Activated CD8-positive, alpha-beta T cell treated with anti-CD3 and anti-CD28 coated beads, Interleukin-2, amount 10 ng/mL, durations not matched to agents 7 days and 5 days (primary cell): ENCODE measurements at regions not wholly inside any gene's neighbourhood (a gene's known extent, or its start where the extent isn't known, plus 50 kb on each side); places are given as distances from the start of the nearest gene placed in this dataset.

Source experiments
- ATAC-seq: fragments of 150-1000 bp; cut with Tn5 transposase; one replicate; pipeline ENCODE4 v1.10.0; 2021; ENCODE audit warnings: moderate library complexity
- CTCF ChIA-PET: fragments of 350-600 bp; sonication (Branson Sonifier 250); formaldehyde crosslinking; loops from one replicate; lab custom pipeline; 2021; ENCODE audit warnings: antibody characterized with exemption; lab: Charles Lee
- POLR2A ChIA-PET: fragments of 350-600 bp; sonication (Branson Sonifier 250); formaldehyde crosslinking; loops from one replicate; lab custom pipeline; 2021; ENCODE audit warnings: antibody characterized with exemption; lab: Charles Lee
- DNase-seq: peaks from one replicate; pipeline ENCODE4 v3.0.0-alpha.2; 2020
- H3K27ac Mint-ChIP-seq: one replicate; pipeline ENCODE4 v1.8.0; 2021; ENCODE audit warnings: mild to moderate bottlenecking, mixed read lengths
- H3K27me3 Mint-ChIP-seq: one replicate; pipeline ENCODE4 v1.8.0; 2021; ENCODE audit warnings: low read depth, mixed read lengths
- H3K36me3 Mint-ChIP-seq: one replicate; pipeline ENCODE4 v1.8.0; 2021; ENCODE audit warnings: low read depth, mixed read lengths
- H3K4me1 Mint-ChIP-seq: one replicate; pipeline ENCODE4 v1.8.0; 2021; ENCODE audit warnings: low read depth, mixed read lengths
- H3K4me3 Mint-ChIP-seq: one replicate; pipeline ENCODE4 v1.8.0; 2021; ENCODE audit warnings: mild to moderate bottlenecking, mixed read lengths
- H3K9me3 Mint-ChIP-seq: one replicate; pipeline ENCODE4 v1.8.0; 2022; ENCODE audit warnings: mixed read lengths; ENCODE audit not compliant: insufficient read depth

DNA sequence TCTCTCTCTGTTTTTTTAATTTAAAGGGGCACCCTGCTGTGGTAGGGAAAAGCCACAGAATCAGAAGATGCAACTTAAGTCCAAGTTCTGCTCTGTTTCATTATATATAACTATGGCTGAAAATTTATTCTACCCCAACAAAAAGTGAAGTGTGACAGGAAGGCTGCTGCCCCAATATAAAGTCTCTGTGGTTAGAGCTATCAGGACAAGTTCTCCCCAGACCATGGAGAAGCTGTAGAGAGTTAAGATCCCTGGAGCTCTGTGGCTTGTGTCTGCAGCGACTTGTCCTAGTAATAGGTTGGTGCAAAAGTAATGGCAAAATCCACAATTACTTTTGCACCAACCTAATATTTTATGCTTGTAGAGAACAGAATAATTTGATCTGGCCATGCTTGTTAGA is 250.9 kb downstream of the PSAT1 start:
- no peak for ATAC-seq
- H3K4me1 Mint-ChIP-seq, result no peaks in the 10 kb centered on the region
- H3K9me3 Mint-ChIP-seq, result no peaks in the 10 kb centered on the region
- H3K36me3 Mint-ChIP-seq, result no peaks in the 10 kb centered on the region
- ChIA-PET CTCF (no interaction called here), POLR2A (no interaction called here)
- no peaks in the 10 kb centered on the region for H3K27me3 Mint-ChIP-seq
- H3K4me3 Mint-ChIP-seq, result no peak overlapping the region
- no peak overlapping the region for H3K27ac Mint-ChIP-seq
- DNase-seq, result no peak

GRCh38 chr9:78548670-78549069 is 251.7 kb downstream of the PSAT1 start:
- DNase-seq (no peak), ATAC-seq (no peak)
- Mint-ChIP-seq H3K9me3 (no peaks in the 10 kb centered on the region), H3K27me3 (no peaks in the 10 kb centered on the region), H3K36me3 (no peaks in the 10 kb centered on the region), H3K4me3 (no peak overlapping the region), H3K4me1 (no peaks in the 10 kb centered on the region), H3K27ac (no peak overlapping the region)
- POLR2A ChIA-PET, result no interaction called here
- CTCF ChIA-PET, result no interaction called here

DNA sequence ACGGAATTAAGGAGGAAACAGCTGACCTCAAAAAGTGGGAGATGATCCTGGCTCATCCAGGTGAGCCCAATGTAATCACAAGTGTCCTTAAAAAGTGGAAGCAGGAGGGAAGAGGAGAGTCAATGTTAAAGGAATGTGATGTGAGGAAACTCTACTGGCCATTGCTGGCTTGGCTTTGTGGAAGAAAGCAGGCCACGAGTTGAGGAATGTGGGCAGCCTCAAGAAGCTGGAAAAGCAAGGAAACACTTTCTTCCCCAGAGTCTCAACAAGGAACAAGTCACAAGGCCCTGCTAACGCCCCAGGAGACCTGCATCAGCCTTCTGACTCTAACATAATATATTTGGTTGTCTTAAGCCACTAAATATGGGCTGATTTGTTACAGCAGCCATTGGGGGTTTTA is 252.8 kb downstream of the PSAT1 start:
- no peak for ATAC-seq
- Mint-ChIP-seq H3K27me3 (no peaks in the 10 kb centered on the region), H3K9me3 (no peaks in the 10 kb centered on the region), H3K27ac (no peak overlapping the region), H3K36me3 (no peaks in the 10 kb centered on the region), H3K4me3 (no peak overlapping the region), H3K4me1 (no peaks in the 10 kb centered on the region)
- no peak for DNase-seq
- ChIA-PET POLR2A (no interaction called here), CTCF (no interaction called here)

- no peaks in the 10 kb centered on the region for H3K4me1 Mint-ChIP-seq
- POLR2A ChIA-PET, result no interaction called here
- no peaks in the 10 kb centered on the region for H3K27me3 Mint-ChIP-seq
- no peaks in the 10 kb centered on the region for H3K9me3 Mint-ChIP-seq
- CTCF ChIA-PET, result no interaction called here
- no peak for ATAC-seq
- no peaks in the 10 kb centered on the region for H3K36me3 Mint-ChIP-seq
- no peak overlapping the region for H3K27ac Mint-ChIP-seq
- no peak overlapping the region for H3K4me3 Mint-ChIP-seq
- DNase-seq, result no peak
Observed at GRCh38 chr9:78552802-78553201, 255.9 kb downstream of the PSAT1 start.

- ChIA-PET CTCF (no interaction called here), POLR2A (no interaction called here)
- Mint-ChIP-seq H3K4me1 (no peaks in the 10 kb centered on the region), H3K36me3 (no peaks in the 10 kb centered on the region), H3K27ac (no peak overlapping the region), H3K9me3 (no peaks in the 10 kb centered on the region), H3K27me3 (no peaks in the 10 kb centered on the region), H3K4me3 (no peak overlapping the region)
- ATAC-seq (no peak), DNase-seq (no peak)
Observed at GRCh38 chr9:78557540-78557939, 260.6 kb downstream of the PSAT1 start.

DNA sequence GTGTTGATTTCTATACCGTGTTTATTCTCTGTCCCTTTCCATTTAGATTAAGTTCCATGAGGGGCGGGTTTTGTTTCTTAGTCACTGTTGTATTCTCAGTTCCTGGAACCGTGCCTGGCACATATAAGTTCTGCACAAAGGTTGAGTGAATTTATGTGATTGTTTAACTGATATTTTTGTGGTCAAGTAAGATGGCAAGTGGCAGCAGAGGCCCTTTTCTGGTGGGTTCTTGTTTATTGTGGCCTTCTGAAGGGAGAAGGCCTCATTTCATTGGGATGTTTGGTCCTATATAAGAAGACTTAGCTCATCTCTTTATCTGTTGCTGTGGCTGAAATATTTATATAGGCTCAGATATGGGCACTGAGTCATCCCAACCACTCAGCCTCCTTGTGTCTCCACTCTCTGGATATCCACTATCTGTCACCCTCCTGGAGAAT is 262.5 kb downstream of the PSAT1 start:
- Mint-ChIP-seq H3K4me3 (no peak overlapping the region), H3K27ac (no peak overlapping the region), H3K36me3 (no peaks in the 10 kb centered on the region), H3K27me3 (no peaks in the 10 kb centered on the region), H3K4me1 (no peaks in the 10 kb centered on the region), H3K9me3 (no peaks in the 10 kb centered on the region)
- ChIA-PET CTCF (no interaction called here), POLR2A (no interaction called here)
- ATAC-seq, result no peak
- no peak for DNase-seq

DNA sequence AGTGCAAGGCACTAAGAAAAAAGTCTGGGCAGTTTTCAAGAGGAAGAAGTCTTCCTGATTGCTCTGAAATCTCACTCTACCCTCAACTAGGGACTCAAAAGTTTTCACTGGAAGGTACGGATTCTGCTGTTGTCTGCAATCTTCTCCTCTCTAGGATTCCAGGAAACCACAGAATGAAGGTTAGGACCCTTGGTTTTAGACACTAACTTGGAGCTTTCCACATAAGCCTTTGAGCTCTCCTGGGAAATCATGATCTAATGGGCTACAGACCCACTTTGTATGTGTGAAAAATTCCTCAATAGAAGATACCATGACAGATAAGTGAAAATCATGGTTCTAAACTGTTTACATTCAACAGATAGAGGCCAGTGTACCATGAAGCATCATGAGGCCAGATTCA is 265.1 kb downstream of the PSAT1 start:
- Mint-ChIP-seq H3K36me3 (no peaks in the 10 kb centered on the region), H3K27ac (no peak overlapping the region), H3K9me3 (no peaks in the 10 kb centered on the region), H3K27me3 (no peaks in the 10 kb centered on the region), H3K4me1 (no peaks in the 10 kb centered on the region), H3K4me3 (no peak overlapping the region)
- no peak for ATAC-seq
- ChIA-PET POLR2A (no interaction called here), CTCF (no interaction called here)
- no peak for DNase-seq

DNA sequence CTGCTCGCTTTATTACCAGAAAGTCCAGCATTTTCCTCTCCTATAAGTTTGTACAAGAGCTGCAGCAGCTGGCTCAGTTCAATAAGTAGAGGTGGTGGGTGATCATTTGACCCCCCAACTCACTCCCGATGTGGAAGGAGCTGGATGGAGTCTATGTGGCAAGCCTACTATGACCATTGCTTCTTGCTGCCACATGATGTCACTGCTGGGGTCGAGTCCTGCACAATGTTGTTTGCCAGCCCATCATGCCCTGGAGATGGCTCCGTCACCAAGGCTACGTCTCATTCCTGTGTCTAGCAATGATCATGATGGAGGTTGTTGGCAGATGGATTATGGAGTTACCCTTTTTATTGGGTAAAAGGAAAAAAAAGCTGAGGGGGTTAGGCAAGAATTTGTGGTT is 266.3 kb downstream of the PSAT1 start:
- Mint-ChIP-seq H3K27ac (no peak overlapping the region), H3K9me3 (no peaks in the 10 kb centered on the region), H3K4me1 (no peaks in the 10 kb centered on the region), H3K36me3 (no peaks in the 10 kb centered on the region), H3K4me3 (no peak overlapping the region), H3K27me3 (no peaks in the 10 kb centered on the region)
- ChIA-PET CTCF (no interaction called here), POLR2A (no interaction called here)
- ATAC-seq (no peak), DNase-seq (no peak)

DNA sequence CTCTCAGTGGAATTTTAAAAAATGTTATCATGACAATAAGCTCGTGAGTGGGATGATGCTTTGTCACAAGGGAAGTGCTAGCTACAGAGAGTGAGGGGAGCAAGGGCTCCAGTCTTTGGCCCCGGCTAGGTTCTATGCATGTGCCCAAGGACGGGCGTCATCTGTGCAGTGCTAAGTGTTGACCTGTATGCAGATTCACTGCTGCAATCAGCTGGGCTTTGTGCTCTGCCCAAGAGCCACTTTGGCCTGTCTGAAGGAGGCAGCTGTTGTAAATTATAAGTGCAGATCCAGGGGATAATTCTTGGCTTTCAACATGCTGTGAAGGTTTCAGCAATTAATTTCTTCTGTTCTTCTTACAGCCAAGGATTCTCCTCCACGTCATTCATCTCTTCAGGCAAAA is 268.6 kb downstream of the PSAT1 start:
- Mint-ChIP-seq H3K4me3 (no peak overlapping the region), H3K36me3 (no peaks in the 10 kb centered on the region), H3K27me3 (no peaks in the 10 kb centered on the region), H3K9me3 (no peaks in the 10 kb centered on the region), H3K27ac (no peak overlapping the region), H3K4me1 (no peaks in the 10 kb centered on the region)
- DNase-seq (no peak), ATAC-seq (no peak)
- POLR2A ChIA-PET, result no interaction called here
- CTCF ChIA-PET, result no interaction called here

- Mint-ChIP-seq H3K36me3 (no peaks in the 10 kb centered on the region), H3K4me3 (no peak overlapping the region), H3K9me3 (no peaks in the 10 kb centered on the region), H3K27me3 (no peaks in the 10 kb centered on the region), H3K4me1 (no peaks in the 10 kb centered on the region), H3K27ac (no peak overlapping the region)
- CTCF ChIA-PET, result no interaction called here
- DNase-seq (no peak), ATAC-seq (no peak)
- POLR2A ChIA-PET, result no interaction called here
Observed at GRCh38 chr9:78566521-78566920, 269.6 kb downstream of the PSAT1 start.

DNA sequence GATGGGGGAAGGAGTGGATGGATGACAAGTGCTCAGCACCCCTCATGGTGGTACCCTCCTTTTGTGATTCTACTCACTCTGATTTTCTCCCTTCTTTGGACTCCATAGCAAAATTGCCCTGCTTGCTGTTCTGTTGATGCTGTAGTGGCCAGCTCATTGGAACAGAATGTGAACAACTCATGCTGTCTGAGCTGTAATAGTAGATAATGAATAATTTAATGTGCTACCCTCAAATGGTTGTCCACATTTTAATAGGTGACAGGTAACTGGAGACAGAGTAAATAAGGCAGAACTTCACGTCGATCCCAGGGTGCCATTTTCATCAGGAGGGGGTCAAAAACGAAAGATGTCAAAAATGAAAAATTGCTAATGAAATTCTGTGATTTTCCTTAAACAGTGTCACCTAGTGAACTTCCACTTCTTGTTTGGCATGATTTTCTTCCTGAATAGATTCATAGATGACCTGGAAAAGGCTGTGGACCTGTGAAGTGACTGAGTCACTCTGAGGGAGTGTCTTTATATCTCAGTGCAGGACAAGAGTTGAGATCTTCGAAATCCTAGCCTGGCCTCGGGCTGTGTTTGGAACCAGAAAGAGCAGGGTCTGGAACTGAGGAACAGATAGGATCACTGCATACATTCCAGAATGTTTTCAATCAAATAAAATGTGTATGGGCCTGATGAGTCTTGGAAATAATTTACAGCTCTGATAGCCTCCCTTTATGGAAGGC is 270.2 kb downstream of the PSAT1 start:
- ChIA-PET CTCF (no interaction called here), POLR2A (no interaction called here)
- no peak for DNase-seq
- H3K4me1 Mint-ChIP-seq, result no peaks in the 10 kb centered on the region
- no peak for ATAC-seq
- no peaks in the 10 kb centered on the region for H3K27me3 Mint-ChIP-seq
- H3K27ac Mint-ChIP-seq, result no peak overlapping the region
- no peak overlapping the region for H3K4me3 Mint-ChIP-seq
- H3K36me3 Mint-ChIP-seq, result no peaks in the 10 kb centered on the region
- no peaks in the 10 kb centered on the region for H3K9me3 Mint-ChIP-seq

GRCh38 chr9:78567693-78568092 is 270.8 kb downstream of the PSAT1 start:
- ATAC-seq (no peak), DNase-seq (no peak)
- ChIA-PET CTCF (no interaction called here), POLR2A (no interaction called here)
- Mint-ChIP-seq H3K27ac (no peak overlapping the region), H3K9me3 (no peaks in the 10 kb centered on the region), H3K4me3 (no peak overlapping the region), H3K4me1 (no peaks in the 10 kb centered on the region), H3K27me3 (no peaks in the 10 kb centered on the region), H3K36me3 (no peaks in the 10 kb centered on the region)

DNA sequence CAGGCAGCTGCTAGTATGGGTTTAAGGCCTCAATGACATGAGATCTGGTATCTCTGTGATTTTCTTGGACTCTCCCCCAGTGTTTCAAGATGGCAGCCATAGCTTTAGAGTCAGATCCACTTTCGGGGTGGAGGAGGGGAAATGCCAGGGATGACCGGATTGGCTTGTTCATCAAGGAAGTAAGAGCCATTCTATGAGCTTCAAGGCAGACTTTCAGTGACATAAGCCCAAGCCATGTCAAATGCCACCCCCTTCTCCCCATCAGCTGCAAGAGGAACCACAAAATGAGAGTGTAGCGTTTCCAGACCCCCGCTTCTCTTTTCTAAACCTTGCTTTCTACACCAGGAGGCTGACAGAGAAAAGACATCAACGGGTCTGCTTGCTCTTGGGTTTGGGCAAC is 271.8 kb downstream of the PSAT1 start:
- H3K9me3 Mint-ChIP-seq, result no peaks in the 10 kb centered on the region
- H3K36me3 Mint-ChIP-seq, result no peaks in the 10 kb centered on the region
- no peak overlapping the region for H3K27ac Mint-ChIP-seq
- DNase-seq, result no peak
- CTCF ChIA-PET, result interaction anchor here (1.3 kb wide), 1 partner anchor 129 kb away, joined by 4 read pairs; no protein-coding TSS in a partner anchor
- ATAC-seq, result no peak
- no peak overlapping the region for H3K4me3 Mint-ChIP-seq
- H3K4me1 Mint-ChIP-seq, result no peaks in the 10 kb centered on the region
- POLR2A ChIA-PET, result no interaction called here
- no peaks in the 10 kb centered on the region for H3K27me3 Mint-ChIP-seq
